B cell (primary cell): ENCODE measurements at regions not wholly inside any gene's neighbourhood (a gene's known extent, or its start where the extent isn't known, plus 50 kb on each side); places are given as distances from the start of the nearest gene placed in this dataset.

Source experiments
- EZH2 ChIP-seq: IDR thresholded peaks from 2 replicates; pipeline ENCODE4 v1.6.1; 2012; ENCODE audit warnings: borderline replicate concordance, low read depth, mild to moderate bottlenecking, moderate library complexity, low read length; ENCODE audit not compliant: insufficient read depth, poor library complexity, severe bottlenecking
- TF ChIP-seq, protein P1 (sequence below): fragments of 200-600 bp; IDR thresholded peaks from one replicate; pipeline ENCODE4 v1.8.0; 2022; ENCODE audit warnings: antibody characterized with exemption, mild to moderate bottlenecking

DNA sequence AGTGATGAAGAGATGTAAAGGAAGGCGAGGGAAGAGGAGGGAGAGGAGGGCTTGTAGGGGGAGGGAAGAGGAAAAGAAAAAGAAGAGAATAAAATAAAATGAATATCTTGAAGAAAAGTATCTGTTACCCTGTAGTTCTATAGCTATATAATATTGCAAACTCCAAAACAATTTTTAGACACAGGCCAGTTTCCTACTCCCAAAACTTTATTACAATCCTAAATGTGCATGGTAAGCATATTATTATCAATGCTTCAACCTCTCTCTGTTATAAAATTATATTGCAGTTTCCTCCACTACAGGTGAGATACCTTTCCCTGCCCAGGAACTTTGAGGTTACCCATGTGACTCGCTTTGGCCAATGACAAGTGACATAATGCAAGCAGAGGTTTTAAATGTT, 1351.6 kb upstream of the NRXN1 start:
- TF ChIP-seq, protein P1, sequence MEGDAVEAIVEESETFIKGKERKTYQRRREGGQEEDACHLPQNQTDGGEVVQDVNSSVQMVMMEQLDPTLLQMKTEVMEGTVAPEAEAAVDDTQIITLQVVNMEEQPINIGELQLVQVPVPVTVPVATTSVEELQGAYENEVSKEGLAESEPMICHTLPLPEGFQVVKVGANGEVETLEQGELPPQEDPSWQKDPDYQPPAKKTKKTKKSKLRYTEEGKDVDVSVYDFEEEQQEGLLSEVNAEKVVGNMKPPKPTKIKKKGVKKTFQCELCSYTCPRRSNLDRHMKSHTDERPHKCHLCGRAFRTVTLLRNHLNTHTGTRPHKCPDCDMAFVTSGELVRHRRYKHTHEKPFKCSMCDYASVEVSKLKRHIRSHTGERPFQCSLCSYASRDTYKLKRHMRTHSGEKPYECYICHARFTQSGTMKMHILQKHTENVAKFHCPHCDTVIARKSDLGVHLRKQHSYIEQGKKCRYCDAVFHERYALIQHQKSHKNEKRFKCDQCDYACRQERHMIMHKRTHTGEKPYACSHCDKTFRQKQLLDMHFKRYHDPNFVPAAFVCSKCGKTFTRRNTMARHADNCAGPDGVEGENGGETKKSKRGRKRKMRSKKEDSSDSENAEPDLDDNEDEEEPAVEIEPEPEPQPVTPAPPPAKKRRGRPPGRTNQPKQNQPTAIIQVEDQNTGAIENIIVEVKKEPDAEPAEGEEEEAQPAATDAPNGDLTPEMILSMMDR, result no peak
- TF ChIP-seq EZH2, result no peak
